HG03025 (cell line): ENCODE measurements at regions not wholly inside any gene's neighbourhood (a gene's known extent, or its start where the extent isn't known, plus 50 kb on each side); places are given as distances from the start of the nearest gene placed in this dataset.
"Not testable (repeated sequence)": the region's sequence is repeated elsewhere in the genome, so short reads cannot be mapped to it uniquely, and the experiment has no call there.

Source experiments
- ATAC-seq: cut with Tn5 transposase; IDR thresholded peaks from one replicate; pipeline ENCODE4 v1.9.1; 2021; ENCODE audit warnings: mild to moderate bottlenecking, moderate library complexity; ENCODE audit not compliant: unreplicated experiment, low FRiP score

GRCh38 chr5:39780347-39780746 is 355.6 kb upstream of the DAB2 start:
- ATAC-seq, result no peak

GRCh38 chr5:39779831-39780230 is 355.1 kb upstream of the DAB2 start:
- no peak for ATAC-seq

GRCh38 chr5:39775797-39776365 is 351.1 kb upstream of the DAB2 start:
- no peak for ATAC-seq

GRCh38 chr5:39775086-39775796 is 350.5 kb upstream of the DAB2 start:
- ATAC-seq, result no peak

GRCh38 chr5:39774605-39775004 is 349.8 kb upstream of the DAB2 start:
- no peak for ATAC-seq

- ATAC-seq, result no peak
These were observed 347.5 kb upstream of the DAB2 start for GRCh38 chr5:39772307-39772706.

- ATAC-seq, result no peak
These were observed 343.1 kb upstream of the DAB2 start for GRCh38 chr5:39767916-39768315.

- ATAC-seq, result no peak
These were observed 340.6 kb upstream of the DAB2 start for GRCh38 chr5:39765366-39765765.

- no peak for ATAC-seq
These were observed 338.0 kb upstream of the DAB2 start for GRCh38 chr5:39762761-39763160.

- ATAC-seq, result no peak
These were observed 336.6 kb upstream of the DAB2 start for GRCh38 chr5:39761199-39761950.

- no peak for ATAC-seq
These were observed 335.8 kb upstream of the DAB2 start for GRCh38 chr5:39760385-39761198.

GRCh38 chr5:39759701-39760100 is 334.9 kb upstream of the DAB2 start:
- ATAC-seq, result no peak

GRCh38 chr5:39758426-39758825 is 333.6 kb upstream of the DAB2 start:
- ATAC-seq, result no peak

- ATAC-seq, result no peak
These were observed 332.4 kb upstream of the DAB2 start for GRCh38 chr5:39757131-39757530.

GRCh38 chr5:39755986-39756385 is 331.2 kb upstream of the DAB2 start:
- ATAC-seq, result no peak

GRCh38 chr5:39755452-39755851 is 330.7 kb upstream of the DAB2 start:
- ATAC-seq, result no peak

GRCh38 chr5:39753747-39754146 is 329.0 kb upstream of the DAB2 start:
- not testable (repeated sequence) for ATAC-seq

- ATAC-seq, result no peak
These were observed 325.9 kb upstream of the DAB2 start for GRCh38 chr5:39750661-39751060.

- ATAC-seq, result no peak
These were observed 318.1 kb upstream of the DAB2 start for GRCh38 chr5:39742916-39743315.

- no peak for ATAC-seq
These were observed 315.6 kb upstream of the DAB2 start for GRCh38 chr5:39740404-39740803.

- ATAC-seq, result no peak
These were observed 307.4 kb upstream of the DAB2 start for GRCh38 chr5:39732166-39732565.
